ENCODE measurements at regions not wholly inside any gene's neighbourhood (a gene's known extent, or its start where the extent isn't known, plus 50 kb on each side); places are given as distances from the start of the nearest gene placed in this dataset.
A peak's percentile ranks its signal among the peaks of the same experiment; 100 is the strongest.

GRCh38 chr15:39300451-39301153, 280.3 kb upstream of the THBS1 start:
- Mint-ChIP-seq H3K9me3 (ENCODE audit: unreplicated experiment) (no peaks in the 10 kb centered on the region), H3K27ac (ENCODE audit: unreplicated experiment) (peak overlapping the region; percentile 91), H3K4me3 (ENCODE audit: unreplicated experiment) (no peak overlapping the region), H3K36me3 (ENCODE audit: low read depth, unreplicated experiment) (no peaks in the 10 kb centered on the region), H3K4me1 (ENCODE audit: low read depth, unreplicated experiment) (peaks cover 54% of the 10 kb centered on the region), H3K27me3 (ENCODE audit: low read depth, unreplicated experiment) (no peaks in the 10 kb centered on the region)
- Histone ChIP-seq H3K4me1 (ENCODE audit: insufficient read depth, low read length) (peaks cover 27% of the 10 kb centered on the region), H2AFZ (ENCODE audit: low read depth, low read length) (no peak overlapping the region), H3K79me2 (ENCODE audit: insufficient read depth, low read length) (no peaks in the 10 kb centered on the region), H3K4me2 (ENCODE audit: low read length) (peak overlapping the region; percentile 55), H3K9ac (ENCODE audit: low read length) (peak overlapping the region; percentile 58), H3K27ac (ENCODE audit: low read depth, low read length) (peak overlapping the region; percentile 86), H3K27me3 (ENCODE audit: insufficient read depth, low read length) (no peaks in the 10 kb centered on the region), H3K36me3 (ENCODE audit: insufficient read depth, low read length) (no peaks in the 10 kb centered on the region), H4K20me1 (ENCODE audit: insufficient read depth, low read length) (no peaks in the 10 kb centered on the region), H3K4me3 (ENCODE audit: insufficient read depth, low read depth, low read length) (no peak overlapping the region), H3K9me3 (ENCODE audit: insufficient read depth, low read depth, low read length) (no peaks in the 10 kb centered on the region)
- DNase-seq (ENCODE audit: low read depth), result peak; percentile 81
- FAIRE-seq, result peak; percentile 60
- TF ChIP-seq EZH2 (IDR thresholded peaks at IDR 0.05; ENCODE audit: insufficient read depth, low read length), result no peak
- TF ChIP-seq, protein P1, sequence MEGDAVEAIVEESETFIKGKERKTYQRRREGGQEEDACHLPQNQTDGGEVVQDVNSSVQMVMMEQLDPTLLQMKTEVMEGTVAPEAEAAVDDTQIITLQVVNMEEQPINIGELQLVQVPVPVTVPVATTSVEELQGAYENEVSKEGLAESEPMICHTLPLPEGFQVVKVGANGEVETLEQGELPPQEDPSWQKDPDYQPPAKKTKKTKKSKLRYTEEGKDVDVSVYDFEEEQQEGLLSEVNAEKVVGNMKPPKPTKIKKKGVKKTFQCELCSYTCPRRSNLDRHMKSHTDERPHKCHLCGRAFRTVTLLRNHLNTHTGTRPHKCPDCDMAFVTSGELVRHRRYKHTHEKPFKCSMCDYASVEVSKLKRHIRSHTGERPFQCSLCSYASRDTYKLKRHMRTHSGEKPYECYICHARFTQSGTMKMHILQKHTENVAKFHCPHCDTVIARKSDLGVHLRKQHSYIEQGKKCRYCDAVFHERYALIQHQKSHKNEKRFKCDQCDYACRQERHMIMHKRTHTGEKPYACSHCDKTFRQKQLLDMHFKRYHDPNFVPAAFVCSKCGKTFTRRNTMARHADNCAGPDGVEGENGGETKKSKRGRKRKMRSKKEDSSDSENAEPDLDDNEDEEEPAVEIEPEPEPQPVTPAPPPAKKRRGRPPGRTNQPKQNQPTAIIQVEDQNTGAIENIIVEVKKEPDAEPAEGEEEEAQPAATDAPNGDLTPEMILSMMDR (IDR thresholded peaks at IDR 0.05; ENCODE audit: insufficient read depth, low read depth, low read length), result no peak

DNA sequence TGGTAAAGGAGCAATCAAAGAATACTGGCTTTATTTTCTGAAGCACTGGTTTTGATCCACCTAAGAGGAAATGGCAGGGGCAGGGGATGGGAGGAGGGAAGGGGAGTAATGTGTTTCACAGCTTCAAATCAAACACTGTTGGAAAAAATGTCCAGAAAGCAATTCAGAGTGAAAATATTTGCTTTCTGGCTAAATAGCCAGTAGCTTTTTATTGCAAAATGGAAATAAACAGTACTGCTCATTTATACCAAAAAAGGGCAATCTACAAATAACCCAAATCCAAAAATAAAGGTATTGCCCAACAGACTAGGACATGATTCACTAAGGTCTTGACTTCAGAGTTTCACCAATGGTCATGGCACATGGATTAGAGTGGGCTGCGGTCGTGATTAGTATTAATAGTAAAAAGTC, 279.3 kb upstream of the THBS1 start:
- peak overlapping the region; percentile 91 for H3K27ac Mint-ChIP-seq (ENCODE audit: unreplicated experiment)
- TF ChIP-seq, protein P1 (IDR thresholded peaks at IDR 0.05; ENCODE audit: insufficient read depth, low read depth, low read length), result no peak
- no peak for TF ChIP-seq EZH2 (IDR thresholded peaks at IDR 0.05; ENCODE audit: insufficient read depth, low read length)
- H3K27me3 ChIP-seq (ENCODE audit: insufficient read depth, low read length), result no peaks in the 10 kb centered on the region
- H3K27me3 Mint-ChIP-seq (ENCODE audit: low read depth, unreplicated experiment), result no peaks in the 10 kb centered on the region
- no peaks in the 10 kb centered on the region for H3K36me3 Mint-ChIP-seq (ENCODE audit: low read depth, unreplicated experiment)
- peak overlapping the region; percentile 55 for H3K4me2 ChIP-seq (ENCODE audit: low read length)
- H3K27ac ChIP-seq (ENCODE audit: low read depth, low read length), result peak overlapping the region; percentile 86
- no peaks in the 10 kb centered on the region for H4K20me1 ChIP-seq (ENCODE audit: insufficient read depth, low read length)
- H2AFZ ChIP-seq (ENCODE audit: low read depth, low read length), result no peak overlapping the region
- peaks cover 27% of the 10 kb centered on the region for H3K4me1 ChIP-seq (ENCODE audit: insufficient read depth, low read length)
- peaks cover 54% of the 10 kb centered on the region for H3K4me1 Mint-ChIP-seq (ENCODE audit: low read depth, unreplicated experiment)
- peaks cover under 1% of the 10 kb centered on the region for H3K9me3 Mint-ChIP-seq (ENCODE audit: unreplicated experiment)
- DNase-seq (ENCODE audit: low read depth) (peak; percentile 66), FAIRE-seq (peak; percentile 74)
- no peaks in the 10 kb centered on the region for H3K36me3 ChIP-seq (ENCODE audit: insufficient read depth, low read length)
- peak overlapping the region; percentile 58 for H3K9ac ChIP-seq (ENCODE audit: low read length)
- H3K4me3 ChIP-seq (ENCODE audit: insufficient read depth, low read depth, low read length), result no peak overlapping the region
- no peak overlapping the region for H3K4me3 Mint-ChIP-seq (ENCODE audit: unreplicated experiment)
- H3K79me2 ChIP-seq (ENCODE audit: insufficient read depth, low read length), result no peaks in the 10 kb centered on the region
- H3K9me3 ChIP-seq (ENCODE audit: insufficient read depth, low read depth, low read length), result no peaks in the 10 kb centered on the region

DNA sequence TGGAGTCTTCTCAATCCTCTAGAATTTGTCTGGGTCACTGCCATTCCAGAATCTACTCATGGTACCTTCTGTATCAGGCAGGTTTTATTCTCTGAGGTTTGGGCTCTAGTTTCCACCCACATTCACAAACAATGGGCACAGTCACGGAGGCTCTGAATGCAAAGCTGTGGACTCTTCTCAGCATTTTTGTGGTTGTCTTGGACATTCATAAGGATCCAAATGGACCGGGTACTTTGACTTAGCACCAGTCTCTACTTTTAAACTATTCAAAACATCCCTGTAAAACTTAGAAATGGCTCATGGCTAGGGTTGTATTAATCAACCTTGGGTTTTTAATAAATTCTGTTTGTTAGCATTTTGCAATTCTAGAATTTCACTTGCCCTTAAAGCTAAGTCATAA, 277.9 kb upstream of the THBS1 start:
- DNase-seq (ENCODE audit: low read depth) (no peak), FAIRE-seq (peak; percentile 95)
- H3K27ac ChIP-seq (ENCODE audit: low read depth, low read length), result peak overlapping the region; percentile 0
- no peaks in the 10 kb centered on the region for H3K27me3 ChIP-seq (ENCODE audit: insufficient read depth, low read length)
- no peak overlapping the region for H2AFZ ChIP-seq (ENCODE audit: low read depth, low read length)
- no peak overlapping the region for H3K4me3 ChIP-seq (ENCODE audit: insufficient read depth, low read depth, low read length)
- no peak overlapping the region for H3K9ac ChIP-seq (ENCODE audit: low read length)
- H3K4me1 ChIP-seq (ENCODE audit: insufficient read depth, low read length), result peaks cover 27% of the 10 kb centered on the region
- H3K79me2 ChIP-seq (ENCODE audit: insufficient read depth, low read length), result no peaks in the 10 kb centered on the region
- Mint-ChIP-seq H3K36me3 (ENCODE audit: low read depth, unreplicated experiment) (no peaks in the 10 kb centered on the region), H3K9me3 (ENCODE audit: unreplicated experiment) (peaks cover 4% of the 10 kb centered on the region), H3K27ac (ENCODE audit: unreplicated experiment) (no peak overlapping the region), H3K4me1 (ENCODE audit: low read depth, unreplicated experiment) (peaks cover 52% of the 10 kb centered on the region), H3K27me3 (ENCODE audit: low read depth, unreplicated experiment) (no peaks in the 10 kb centered on the region), H3K4me3 (ENCODE audit: unreplicated experiment) (no peak overlapping the region)
- TF ChIP-seq, protein P1 (IDR thresholded peaks at IDR 0.05; ENCODE audit: insufficient read depth, low read depth, low read length), result no peak
- no peak for TF ChIP-seq EZH2 (IDR thresholded peaks at IDR 0.05; ENCODE audit: insufficient read depth, low read length)
- H3K9me3 ChIP-seq (ENCODE audit: insufficient read depth, low read depth, low read length), result no peaks in the 10 kb centered on the region
- H3K4me2 ChIP-seq (ENCODE audit: low read length), result no peak overlapping the region
- no peaks in the 10 kb centered on the region for H4K20me1 ChIP-seq (ENCODE audit: insufficient read depth, low read length)
- no peaks in the 10 kb centered on the region for H3K36me3 ChIP-seq (ENCODE audit: insufficient read depth, low read length)
